ENCODE measurements at regions not wholly inside any gene's neighbourhood (a gene's known extent, or its start where the extent isn't known, plus 50 kb on each side); places are given as distances from the start of the nearest gene placed in this dataset.

DNA sequence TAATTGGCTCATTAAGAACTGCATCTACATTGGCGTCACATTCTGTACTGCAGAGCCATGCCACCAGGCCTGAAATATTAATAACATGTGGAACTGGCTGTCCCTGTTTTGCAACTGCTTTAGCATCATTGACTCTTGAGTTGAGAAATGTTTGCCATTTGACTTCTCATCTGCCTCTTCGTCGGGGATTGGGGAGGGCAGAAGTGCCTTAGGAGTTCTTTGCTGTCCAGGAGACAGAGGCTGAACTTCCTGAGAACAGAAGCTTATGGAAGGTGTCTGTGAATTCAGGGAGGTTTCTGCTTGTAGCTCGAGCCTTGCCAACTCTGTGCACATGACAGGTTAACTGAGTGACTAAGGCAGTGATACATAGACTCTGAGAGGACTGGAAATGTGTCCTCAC is 265.0 kb downstream of the KIF4B start:
- Histone ChIP-seq H3K4me2 (no peak overlapping the region), H4K20me1 (no peaks in the 10 kb centered on the region), H3K4me1 (peaks cover 13% of the 10 kb centered on the region), H3K9me3 (no peaks in the 10 kb centered on the region), H3K9ac (no peak overlapping the region), H3K27me3 (no peaks in the 10 kb centered on the region), H3K36me3 (no peaks in the 10 kb centered on the region), H3K27ac (no peak overlapping the region), H3K4me3 (no peak overlapping the region)
- TF ChIP-seq Cebpa-rat (IDR thresholded peaks at IDR 0.05): no peak

- TF ChIP-seq Cebpa-rat (IDR thresholded peaks at IDR 0.05): no peak
- no peak overlapping the region for H3K9ac ChIP-seq
- no peaks in the 10 kb centered on the region for H4K20me1 ChIP-seq
- H3K36me3 ChIP-seq: no peaks in the 10 kb centered on the region
- no peaks in the 10 kb centered on the region for H3K27me3 ChIP-seq
- no peak overlapping the region for H3K27ac ChIP-seq
- H3K4me3 ChIP-seq: no peak overlapping the region
- H3K9me3 ChIP-seq: no peaks in the 10 kb centered on the region
- no peak overlapping the region for H3K4me2 ChIP-seq
- H3K4me1 ChIP-seq: no peaks in the 10 kb centered on the region
These were observed 269.1 kb downstream of the KIF4B start for GRCh38 chr5:155282503-155283107.

DNA sequence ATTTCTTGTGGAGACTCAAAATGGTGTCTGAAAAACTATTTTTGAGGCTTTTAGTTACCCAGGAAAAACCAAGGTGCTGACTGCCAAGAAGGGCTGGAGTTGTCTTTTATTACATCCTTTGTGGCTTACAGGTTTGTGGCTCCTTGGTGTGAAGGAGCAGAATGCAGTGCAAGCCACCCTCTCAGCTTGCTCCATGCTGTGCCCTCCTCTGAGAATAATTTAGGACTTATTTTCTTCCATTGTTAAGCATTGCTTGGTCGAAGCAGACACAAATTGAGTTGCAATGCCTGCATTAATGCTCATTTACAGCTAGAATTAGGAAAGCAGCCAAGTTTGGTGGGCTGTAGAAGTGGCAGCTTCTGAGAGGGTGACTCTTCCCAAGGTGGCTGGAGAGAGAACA is 272.2 kb downstream of the KIF4B start:
- no peaks in the 10 kb centered on the region for H3K27me3 ChIP-seq
- no peaks in the 10 kb centered on the region for H3K9me3 ChIP-seq
- no peaks in the 10 kb centered on the region for H3K4me1 ChIP-seq
- no peaks in the 10 kb centered on the region for H3K36me3 ChIP-seq
- no peak overlapping the region for H3K4me3 ChIP-seq
- TF ChIP-seq Cebpa-rat (IDR thresholded peaks at IDR 0.05): no peak
- H3K9ac ChIP-seq: no peak overlapping the region
- no peaks in the 10 kb centered on the region for H4K20me1 ChIP-seq
- H3K27ac ChIP-seq: no peak overlapping the region
- H3K4me2 ChIP-seq: no peak overlapping the region

DNA sequence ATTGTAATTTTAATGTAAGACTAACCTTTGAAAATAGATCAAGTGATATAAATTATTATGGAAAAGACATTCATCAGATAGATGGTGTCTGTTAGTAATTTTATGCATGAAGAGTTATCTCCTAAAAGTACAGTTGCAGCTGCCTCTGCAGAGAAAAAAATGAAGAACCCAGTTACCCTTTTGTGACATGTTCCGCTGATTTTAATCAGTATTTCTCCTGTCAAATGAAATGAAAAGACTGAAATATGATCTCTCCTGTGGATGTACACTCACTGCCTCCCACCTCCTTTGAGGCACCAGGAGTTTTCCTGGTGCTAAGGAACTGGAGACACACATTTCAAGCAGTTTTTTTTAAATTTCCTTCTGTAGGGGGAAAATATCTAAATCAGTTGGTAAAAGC is 277.4 kb downstream of the KIF4B start:
- no peaks in the 10 kb centered on the region for H3K9me3 ChIP-seq
- no peaks in the 10 kb centered on the region for H3K4me1 ChIP-seq
- H3K4me3 ChIP-seq: no peak overlapping the region
- no peak overlapping the region for H3K9ac ChIP-seq
- H3K27ac ChIP-seq: no peak overlapping the region
- no peaks in the 10 kb centered on the region for H4K20me1 ChIP-seq
- no peaks in the 10 kb centered on the region for H3K27me3 ChIP-seq
- no peaks in the 10 kb centered on the region for H3K36me3 ChIP-seq
- TF ChIP-seq Cebpa-rat (IDR thresholded peaks at IDR 0.05): no peak
- no peak overlapping the region for H3K4me2 ChIP-seq

GRCh38 chr5:155293605-155294178 is 280.1 kb downstream of the KIF4B start:
- H3K36me3 ChIP-seq: no peaks in the 10 kb centered on the region
- H3K4me2 ChIP-seq: no peak overlapping the region
- H3K4me3 ChIP-seq: no peak overlapping the region
- no peak overlapping the region for H3K9ac ChIP-seq
- H4K20me1 ChIP-seq: no peaks in the 10 kb centered on the region
- no peaks in the 10 kb centered on the region for H3K4me1 ChIP-seq
- no peaks in the 10 kb centered on the region for H3K27me3 ChIP-seq
- no peak overlapping the region for H3K27ac ChIP-seq
- H3K9me3 ChIP-seq: no peaks in the 10 kb centered on the region
- no peak for TF ChIP-seq Cebpa-rat (IDR thresholded peaks at IDR 0.05)

GRCh38 chr5:155295111-155295510 is 281.6 kb downstream of the KIF4B start:
- Histone ChIP-seq H3K27ac (no peak overlapping the region), H3K4me1 (no peaks in the 10 kb centered on the region), H4K20me1 (no peaks in the 10 kb centered on the region), H3K27me3 (no peaks in the 10 kb centered on the region), H3K4me3 (no peak overlapping the region), H3K4me2 (no peak overlapping the region), H3K36me3 (no peaks in the 10 kb centered on the region), H3K9ac (no peak overlapping the region), H3K9me3 (no peaks in the 10 kb centered on the region)
- TF ChIP-seq Cebpa-rat (IDR thresholded peaks at IDR 0.05): no peak

DNA sequence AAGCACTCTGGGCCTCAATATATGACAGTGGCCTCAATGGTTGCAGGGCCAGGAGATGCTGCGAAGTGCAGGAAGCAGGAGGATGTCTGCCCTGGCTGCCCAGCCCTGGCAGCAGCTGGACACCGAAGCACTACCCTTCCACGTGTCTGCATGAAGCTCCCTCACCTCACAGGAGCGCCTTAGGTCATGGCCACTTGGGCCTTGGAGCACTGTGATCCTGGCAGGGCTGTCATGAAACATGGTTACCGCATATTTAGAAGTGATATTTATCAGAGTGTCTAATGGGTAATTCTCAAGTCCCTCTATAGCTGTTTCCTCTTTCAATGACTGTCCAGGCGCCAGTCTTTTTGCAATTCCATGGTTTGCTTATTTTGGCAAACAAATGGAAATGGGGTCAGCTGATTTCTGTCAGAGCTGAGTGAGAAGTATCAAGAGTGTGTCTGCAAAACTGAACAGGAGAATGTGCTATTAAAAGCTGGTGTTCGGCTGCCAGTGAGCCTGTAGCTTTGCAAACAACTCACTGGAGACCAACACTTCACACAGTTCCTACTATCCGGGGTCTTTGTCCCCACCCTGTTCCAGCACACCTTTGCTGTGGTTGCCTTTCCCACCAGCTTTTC is 285.9 kb downstream of the KIF4B start:
- Histone ChIP-seq H3K4me2 (no peak overlapping the region), H3K4me1 (peaks cover 11% of the 10 kb centered on the region)
- no peak for TF ChIP-seq Cebpa-rat (IDR thresholded peaks at IDR 0.05)

DNA sequence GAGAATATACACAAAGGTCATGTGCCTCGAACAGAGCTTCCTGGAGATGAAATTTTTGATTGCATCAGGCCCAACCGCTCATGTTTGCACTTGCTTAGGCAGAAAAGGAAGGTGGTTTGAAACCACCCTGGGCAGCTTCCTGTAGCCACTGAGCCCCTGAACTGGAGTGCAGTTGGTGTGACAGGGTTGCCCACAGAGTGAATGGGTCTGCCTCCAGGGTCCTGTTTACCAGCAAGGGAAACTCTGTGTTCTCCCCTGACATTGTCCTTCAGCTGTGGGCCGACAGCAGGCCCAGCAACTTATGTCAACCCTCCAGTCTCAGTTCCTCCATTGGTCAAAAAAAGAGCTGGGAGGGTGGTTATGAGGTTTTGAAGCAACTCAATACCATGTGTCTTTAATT is 289.6 kb downstream of the KIF4B start:
- H4K20me1 ChIP-seq: no peaks in the 10 kb centered on the region
- H3K4me2 ChIP-seq: peak overlapping the region; percentile 36
- no peaks in the 10 kb centered on the region for H3K36me3 ChIP-seq
- TF ChIP-seq Cebpa-rat (IDR thresholded peaks at IDR 0.05): no peak
- peaks cover 11% of the 10 kb centered on the region for H3K4me1 ChIP-seq
- no peaks in the 10 kb centered on the region for H3K9me3 ChIP-seq
- no peak overlapping the region for H3K27ac ChIP-seq
- H3K9ac ChIP-seq: no peak overlapping the region
- no peak overlapping the region for H3K4me3 ChIP-seq
- H3K27me3 ChIP-seq: no peaks in the 10 kb centered on the region

More for the DNA sequence above, 285.9 kb downstream of the KIF4B start:
- H3K27ac ChIP-seq: no peak overlapping the region
- H3K4me3 ChIP-seq: no peak overlapping the region
- H3K36me3 ChIP-seq: no peaks in the 10 kb centered on the region
- H3K9ac ChIP-seq: no peak overlapping the region
- no peaks in the 10 kb centered on the region for H3K9me3 ChIP-seq
- H3K27me3 ChIP-seq: no peaks in the 10 kb centered on the region
- H4K20me1 ChIP-seq: no peaks in the 10 kb centered on the region

- TF ChIP-seq Cebpa-rat (IDR thresholded peaks at IDR 0.05): no peak
- no peak overlapping the region for H3K27ac ChIP-seq
- no peaks in the 10 kb centered on the region for H4K20me1 ChIP-seq
- H3K9me3 ChIP-seq: no peaks in the 10 kb centered on the region
- no peak overlapping the region for H3K4me2 ChIP-seq
- H3K9ac ChIP-seq: no peak overlapping the region
- no peak overlapping the region for H3K4me3 ChIP-seq
- no peaks in the 10 kb centered on the region for H3K27me3 ChIP-seq
- peaks cover 11% of the 10 kb centered on the region for H3K4me1 ChIP-seq
- H3K36me3 ChIP-seq: no peaks in the 10 kb centered on the region
These were observed 293.7 kb downstream of the KIF4B start for GRCh38 chr5:155307229-155307628.

- Histone ChIP-seq H3K4me3 (no peak overlapping the region), H3K27ac (no peak overlapping the region), H3K9ac (no peak overlapping the region), H3K9me3 (no peaks in the 10 kb centered on the region), H4K20me1 (no peaks in the 10 kb centered on the region), H3K4me2 (no peak overlapping the region), H3K36me3 (no peaks in the 10 kb centered on the region), H3K4me1 (peaks cover 4% of the 10 kb centered on the region), H3K27me3 (no peaks in the 10 kb centered on the region)
- TF ChIP-seq Cebpa-rat (IDR thresholded peaks at IDR 0.05): no peak
These were observed 294.7 kb downstream of the KIF4B start for GRCh38 chr5:155308289-155308688.

Measured in BLaER1 (cell line).